Fibroblast of skin of left biceps (primary cell): ENCODE measurements at regions not wholly inside any gene's neighbourhood (a gene's known extent, or its start where the extent isn't known, plus 50 kb on each side); places are given as distances from the start of the nearest gene placed in this dataset.
"Not testable (repeated sequence)": the region's sequence is repeated elsewhere in the genome, so short reads cannot be mapped to it uniquely, and the experiment has no call there.

Experiments
- DNase-seq, 2 experiments: peaks; one replicate each; pipeline ENCODE4 v3.0.0-alpha.2; 2013; ENCODE audit warnings: low read depth in 2 of 2

DNA sequence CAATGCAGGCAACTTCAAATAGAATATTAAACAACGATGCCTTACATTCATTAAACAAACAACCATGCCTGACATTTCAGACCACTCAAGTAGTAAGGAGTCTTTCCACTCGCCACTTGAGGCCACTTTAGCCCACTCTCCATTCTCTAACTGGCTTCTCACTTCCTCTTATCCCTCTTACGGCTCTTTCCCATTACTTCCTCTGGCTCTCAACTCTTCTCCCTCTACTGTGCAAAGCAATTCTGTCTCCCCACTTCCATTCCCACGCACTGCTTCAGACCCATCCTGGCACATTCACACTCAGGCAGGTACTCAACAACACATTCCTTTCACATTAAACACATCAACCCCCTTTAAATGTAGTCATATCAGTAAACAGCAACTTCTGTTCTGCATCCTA lies 229.8 kb upstream of the IPO5 start:
- no peak for DNase-seq

DNA sequence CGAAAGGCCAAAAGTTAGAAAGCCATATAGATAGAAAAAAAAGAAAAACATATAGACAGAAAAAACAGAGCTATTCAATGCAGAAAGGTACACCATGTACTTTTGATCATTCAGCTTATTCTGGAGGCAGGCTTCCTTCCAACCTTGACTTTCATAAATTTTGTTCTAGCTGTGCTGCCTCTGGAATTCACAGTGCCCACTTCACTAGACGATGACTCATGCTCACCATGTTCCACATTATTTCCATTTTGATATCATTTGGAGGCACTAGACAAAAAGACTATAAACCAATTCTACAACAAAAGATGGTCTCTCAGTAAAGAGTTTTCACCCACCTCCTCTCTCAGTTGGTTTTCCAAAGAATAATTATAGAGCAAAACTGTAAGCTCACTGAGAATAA lies 229.0 kb upstream of the IPO5 start:
- DNase-seq: no peak

DNA sequence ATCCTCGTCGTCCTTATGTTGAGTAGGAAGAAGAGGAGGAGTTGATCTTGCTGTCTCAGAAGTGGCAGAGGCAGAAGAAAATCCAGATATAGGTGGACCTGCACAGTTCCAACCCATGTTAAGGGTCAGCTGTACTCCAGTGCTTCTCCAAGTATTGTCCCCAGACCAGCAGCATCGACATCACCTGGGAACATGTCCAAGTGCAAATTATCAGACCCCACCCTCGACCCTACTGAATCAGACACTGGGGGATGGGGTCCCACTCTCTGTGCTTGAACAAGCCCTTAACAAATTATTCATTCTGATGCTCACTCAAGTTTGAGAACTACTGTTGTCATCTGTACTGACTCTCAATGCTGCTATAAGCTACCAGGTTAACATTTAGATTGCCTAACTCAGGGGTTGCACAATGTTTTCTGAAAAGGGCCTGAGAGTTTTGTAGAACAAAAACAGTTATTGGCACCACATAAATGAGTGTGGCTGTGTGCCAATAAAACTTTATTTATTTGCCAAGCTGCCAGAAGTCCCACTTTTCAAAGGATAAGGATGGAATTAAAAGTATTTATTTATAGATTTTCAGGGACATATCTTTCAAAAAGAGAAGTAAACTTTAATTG lies 226.7 kb upstream of the IPO5 start:
- DNase-seq: no peak

DNA sequence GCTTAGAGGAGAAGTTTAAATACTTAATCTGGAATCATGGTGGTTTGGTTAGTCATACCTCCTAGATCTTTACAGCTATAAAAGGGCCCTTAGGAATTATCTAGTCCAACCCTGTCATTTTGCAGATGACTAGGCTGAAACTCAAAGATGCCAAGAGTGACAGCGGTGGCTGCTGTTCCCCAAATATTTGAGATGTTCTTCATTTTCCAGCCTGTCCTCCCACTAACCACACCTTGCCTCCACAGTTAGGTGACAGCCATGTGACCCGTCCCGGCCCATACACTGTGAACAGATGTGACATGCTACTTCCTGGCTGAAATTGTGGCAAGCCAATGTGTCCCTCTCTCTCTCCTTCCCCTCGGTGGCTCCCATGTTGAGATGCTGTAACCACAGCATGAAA lies 225.5 kb upstream of the IPO5 start:
- no peak for DNase-seq

DNA sequence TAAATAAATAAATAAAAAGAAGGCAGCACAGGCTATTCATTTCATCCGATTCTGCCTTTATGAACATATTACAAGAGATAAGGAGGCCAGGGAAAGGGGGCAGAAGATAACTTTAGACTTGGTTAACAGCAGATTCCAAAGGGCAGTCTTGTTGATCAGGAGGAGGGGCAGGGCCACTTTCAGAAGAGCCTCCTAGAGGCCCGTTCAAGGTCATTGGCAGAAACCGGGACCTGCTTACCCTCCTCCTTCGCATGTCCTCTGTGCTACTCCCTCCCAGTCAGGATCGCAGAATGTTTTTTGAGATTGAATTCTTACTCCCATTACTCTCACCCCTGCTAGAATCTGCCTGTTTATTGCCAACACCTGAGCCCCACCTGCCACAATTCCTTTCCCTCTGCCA lies 217.0 kb upstream of the IPO5 start:
- no peak for DNase-seq

DNA sequence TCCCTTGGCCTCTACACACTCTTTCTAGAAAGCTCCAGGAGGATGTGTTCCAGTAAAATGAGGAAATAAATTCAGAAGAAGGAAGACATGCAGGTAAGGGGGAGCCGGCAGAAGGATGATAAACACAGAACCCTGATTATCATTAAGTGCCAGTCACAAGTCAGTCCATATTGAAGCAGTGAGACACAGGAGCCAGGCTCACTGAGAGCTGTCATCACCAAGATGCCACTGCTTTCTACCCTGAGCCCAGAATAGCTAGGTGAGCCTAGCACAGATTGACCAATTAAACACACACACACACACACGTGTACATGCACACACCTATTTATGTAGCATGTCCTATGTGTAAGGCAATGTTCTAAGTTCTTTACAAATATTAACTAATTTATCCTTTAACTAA lies 211.4 kb upstream of the IPO5 start:
- no peak for DNase-seq

DNA sequence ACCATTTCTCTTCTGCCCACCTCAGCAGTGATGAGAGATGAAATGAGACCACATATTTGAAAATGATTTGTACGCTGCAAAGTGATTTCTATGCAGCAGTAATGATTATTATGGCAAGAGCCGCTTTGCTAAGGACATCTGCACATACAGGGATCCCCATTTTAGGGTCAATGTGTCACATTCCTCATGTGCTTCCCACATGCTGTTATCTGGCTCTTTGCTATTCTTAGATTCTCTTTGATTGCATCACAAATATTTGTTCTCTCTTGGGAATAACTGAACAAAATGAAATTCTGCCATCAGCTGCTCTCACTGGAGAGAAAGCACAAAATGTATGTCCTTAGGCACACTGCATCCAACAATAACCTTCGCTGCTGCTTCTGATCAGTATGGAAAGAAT lies 209.5 kb upstream of the IPO5 start:
- peak; percentile 43 to 56 for DNase-seq

DNA sequence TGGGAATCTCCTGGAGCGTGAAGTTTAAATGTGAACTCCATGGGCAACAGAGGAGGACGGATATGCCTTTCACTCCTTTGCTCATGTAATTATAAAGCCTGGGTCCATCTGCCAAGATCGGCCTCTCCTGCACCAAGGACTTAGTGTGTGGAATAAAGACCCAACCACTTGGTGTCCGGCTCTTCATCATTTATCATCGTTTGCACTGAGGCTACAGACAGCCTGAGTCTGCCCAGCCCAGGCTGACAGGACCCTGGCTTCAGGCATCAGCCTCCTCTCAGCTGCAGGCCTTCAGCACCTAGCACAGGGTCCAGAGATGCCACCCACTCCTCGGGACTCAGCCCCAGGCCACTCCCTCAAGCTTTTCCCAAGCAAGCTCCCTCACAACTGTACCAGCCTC lies 206.8 kb upstream of the IPO5 start:
- DNase-seq: no peak

DNA sequence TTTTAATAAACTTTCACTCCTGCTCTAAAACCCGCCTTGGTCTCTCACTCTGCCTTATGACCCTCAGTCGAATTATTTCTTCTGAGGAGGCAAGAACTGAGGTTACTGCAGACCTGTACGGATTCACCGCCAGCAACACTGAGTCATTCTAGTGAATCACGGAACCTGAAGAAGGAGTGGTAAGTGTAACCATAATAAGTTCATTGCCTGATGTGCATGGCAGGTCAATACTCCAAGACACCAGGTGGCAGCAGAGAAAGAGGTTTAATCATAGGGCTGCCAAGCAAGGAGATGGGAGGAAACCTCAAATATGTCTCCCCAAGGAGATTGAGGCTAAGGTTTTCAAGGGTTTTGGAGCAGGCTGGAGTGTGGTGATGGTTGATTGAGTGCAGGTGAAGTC lies 204.3 kb upstream of the IPO5 start:
- DNase-seq: no peak

DNA sequence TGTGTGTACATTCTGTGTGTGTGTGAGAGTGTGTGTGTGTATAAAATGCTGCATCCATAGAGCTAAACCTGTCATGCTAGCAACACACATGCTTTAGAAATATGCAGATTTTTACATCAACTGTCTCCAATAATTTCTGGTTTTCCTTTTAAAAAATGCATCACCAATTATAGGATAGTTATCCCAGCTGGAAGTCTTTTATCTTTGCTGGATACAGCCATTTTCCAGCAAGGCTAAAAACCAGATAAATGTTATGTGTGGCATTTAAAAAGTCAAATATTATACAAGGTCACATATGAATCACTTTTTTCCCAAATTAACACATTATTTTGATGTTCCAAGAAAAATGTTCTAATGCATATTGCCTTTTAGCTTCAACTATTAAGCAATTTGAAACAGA lies 202.0 kb upstream of the IPO5 start:
- DNase-seq: no peak

DNA sequence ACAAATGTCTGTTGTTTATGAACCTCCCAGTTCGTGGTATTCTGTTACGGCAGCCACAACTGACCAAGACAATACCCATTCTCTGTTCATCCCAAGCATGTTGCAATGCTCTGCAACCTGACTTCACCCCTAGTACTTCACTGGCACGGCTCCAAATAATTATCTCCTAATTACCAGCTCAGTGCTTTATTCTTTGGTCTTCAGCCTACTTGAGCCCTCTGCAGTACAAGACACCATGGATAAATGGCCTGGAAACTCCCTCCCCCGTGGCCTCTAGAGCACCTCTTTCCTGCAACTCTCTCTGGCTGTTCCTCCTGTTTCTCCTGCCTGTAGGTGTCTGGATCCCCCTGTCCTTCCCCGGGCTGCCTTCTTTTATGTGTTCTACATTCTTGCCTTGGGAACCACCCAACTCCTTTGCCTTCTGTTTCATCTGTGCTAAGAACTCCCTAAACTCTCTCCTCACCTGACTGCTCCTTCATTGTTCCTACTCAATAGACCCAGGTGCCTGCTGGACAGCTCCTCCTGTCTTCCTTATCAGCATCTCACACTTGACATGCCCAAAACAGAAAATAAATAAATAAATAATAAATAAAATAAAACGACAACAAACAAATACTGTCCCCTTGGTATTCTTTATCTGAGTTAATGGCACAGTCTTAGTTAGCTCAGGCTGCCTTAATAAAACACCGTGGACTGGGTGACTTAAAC lies 200.4 kb upstream of the IPO5 start:
- DNase-seq: no peak

DNA sequence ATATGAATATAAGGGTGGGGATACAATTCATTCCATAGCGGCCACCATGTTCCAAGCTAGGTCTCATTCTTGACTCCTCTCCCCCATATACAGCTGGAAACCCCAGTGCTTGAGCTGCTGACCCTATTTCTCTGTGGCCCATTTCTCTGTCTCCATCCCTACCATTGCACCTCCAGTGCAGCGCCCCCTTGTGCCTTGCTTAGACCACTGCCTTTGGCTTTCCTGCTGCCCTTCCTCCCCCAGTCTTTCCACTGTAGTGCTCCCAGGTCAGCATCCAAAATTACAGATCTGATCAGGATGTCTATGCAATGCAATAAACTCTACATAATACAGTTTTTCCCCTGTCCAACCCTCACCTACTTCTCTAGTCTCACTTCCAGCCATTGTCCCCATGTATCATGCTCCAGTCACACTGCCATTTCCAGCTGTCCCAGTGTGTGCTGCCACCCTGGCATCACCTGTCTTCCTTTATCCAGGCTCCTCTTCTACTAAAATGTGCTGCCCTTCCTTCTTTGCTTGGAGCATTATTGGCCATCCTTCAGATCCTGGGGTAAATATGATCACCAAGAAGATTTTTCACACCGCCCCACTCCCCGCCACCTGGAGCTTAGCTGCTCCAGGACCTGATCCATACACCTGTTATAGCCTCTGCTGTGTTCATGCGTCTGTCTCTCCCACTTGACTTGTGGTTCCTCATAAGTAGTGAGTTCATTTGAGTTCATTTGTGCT lies 199.4 kb upstream of the IPO5 start:
- no peak for DNase-seq

DNA sequence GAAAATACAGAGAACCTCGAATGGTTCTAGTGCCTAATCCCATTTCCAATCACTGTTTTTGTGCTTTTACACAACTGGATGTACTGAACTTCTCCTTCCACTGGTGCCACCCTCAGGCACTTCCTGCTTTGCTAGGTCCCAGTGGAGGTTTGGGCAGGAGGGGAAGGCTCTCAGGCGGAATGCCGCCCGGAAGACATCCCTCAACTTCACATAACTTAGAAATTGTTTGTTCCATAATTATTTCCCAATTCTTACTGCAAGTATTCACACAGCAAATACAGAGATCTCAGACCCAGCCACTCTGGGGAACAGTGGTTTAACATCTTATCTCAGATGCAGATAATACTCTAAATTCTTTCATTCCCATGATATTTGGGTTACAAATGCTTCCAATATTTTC lies 195.7 kb upstream of the IPO5 start:
- DNase-seq: peak; percentile 20 to 25

DNA sequence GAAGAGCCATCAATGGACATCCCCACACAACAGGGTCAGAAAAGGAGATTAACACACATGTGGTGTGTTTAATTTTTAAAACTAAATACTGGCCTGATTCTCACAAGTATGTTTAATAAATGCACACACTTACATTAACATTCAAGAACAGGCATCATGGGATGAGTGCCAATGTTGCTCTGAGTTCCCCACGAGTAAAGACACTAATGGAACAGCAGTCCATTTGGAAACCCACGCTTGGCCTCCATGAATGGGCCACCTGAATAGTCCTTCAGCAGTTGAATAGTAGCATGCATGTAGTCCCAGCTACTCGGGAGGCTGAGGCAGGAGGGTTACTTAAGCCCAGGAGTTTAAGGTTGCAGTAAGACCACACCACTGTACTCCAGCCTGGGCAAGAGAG lies 195.2 kb upstream of the IPO5 start:
- no peak for DNase-seq

DNA sequence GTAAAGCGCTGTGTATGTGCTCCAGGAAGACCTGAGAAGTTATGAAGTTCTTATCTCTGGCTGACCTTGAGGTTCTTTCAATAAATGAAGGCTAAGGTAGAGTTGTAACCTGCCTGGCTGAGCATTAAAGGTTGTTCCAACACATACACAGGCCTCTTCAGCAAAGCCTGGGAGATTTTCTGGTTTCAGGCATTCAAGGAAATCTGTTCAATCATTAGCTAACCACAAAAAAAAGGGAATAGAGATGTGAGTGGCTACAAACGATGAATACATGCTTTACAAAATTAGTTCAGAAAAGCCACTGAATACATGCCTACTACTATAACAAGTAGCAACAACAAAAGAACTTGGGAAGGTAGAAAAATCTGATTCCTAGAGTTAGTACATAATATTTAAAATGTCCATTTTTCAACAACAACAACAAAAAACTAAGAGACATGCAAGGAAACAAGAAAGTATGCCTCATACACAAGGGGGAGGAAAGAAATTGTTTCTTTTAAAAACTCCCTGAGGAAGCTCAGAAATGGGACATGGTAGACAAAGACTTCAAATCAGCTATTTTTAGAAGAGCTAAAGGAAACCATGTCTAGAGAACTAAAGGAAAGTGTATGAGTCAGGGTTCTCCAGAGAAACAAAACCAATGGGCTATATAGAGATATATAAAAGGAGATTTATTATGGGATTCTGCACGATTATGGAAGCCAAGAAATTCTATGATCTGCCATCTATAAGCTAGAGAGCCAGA lies 191.5 kb upstream of the IPO5 start:
- no peak for DNase-seq

DNA sequence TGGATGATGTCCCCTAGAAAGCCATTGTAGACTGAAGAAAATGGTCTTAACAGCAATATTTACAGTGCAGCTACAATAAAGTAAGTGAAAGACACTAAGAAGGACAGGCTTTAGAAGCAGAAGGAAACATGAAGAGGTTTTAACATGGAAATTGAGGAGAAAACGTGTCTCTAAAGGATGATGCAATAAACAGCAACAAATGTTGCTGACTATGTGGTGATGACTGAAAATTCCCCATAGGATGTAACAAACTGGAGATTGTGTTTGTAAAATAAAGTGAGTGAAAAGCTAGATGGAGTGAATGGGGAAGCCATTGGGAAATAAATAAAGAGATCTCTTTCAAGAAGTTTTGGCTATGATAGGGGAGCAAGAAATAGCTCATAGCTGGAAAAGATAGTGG lies 186.7 kb upstream of the IPO5 start:
- no peak for DNase-seq

DNA sequence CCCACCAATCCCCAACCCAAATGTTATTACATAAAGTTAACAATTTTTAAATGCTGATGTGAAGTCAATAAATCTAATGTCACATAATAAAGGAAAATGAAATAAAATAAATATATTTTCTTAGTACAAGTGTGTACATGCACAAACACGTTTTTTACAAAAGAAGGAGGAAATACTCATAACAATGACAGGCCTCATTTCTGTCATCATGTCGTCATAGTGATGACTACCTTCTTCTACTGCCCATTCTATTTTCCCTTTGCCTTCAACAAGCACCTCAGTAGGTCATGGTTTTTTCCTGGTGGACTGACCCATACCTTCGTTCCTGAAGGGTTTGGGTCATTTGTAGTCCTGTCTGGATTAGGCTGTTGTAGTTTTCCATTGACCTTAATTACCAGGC lies 185.3 kb upstream of the IPO5 start:
- no peak for DNase-seq

DNA sequence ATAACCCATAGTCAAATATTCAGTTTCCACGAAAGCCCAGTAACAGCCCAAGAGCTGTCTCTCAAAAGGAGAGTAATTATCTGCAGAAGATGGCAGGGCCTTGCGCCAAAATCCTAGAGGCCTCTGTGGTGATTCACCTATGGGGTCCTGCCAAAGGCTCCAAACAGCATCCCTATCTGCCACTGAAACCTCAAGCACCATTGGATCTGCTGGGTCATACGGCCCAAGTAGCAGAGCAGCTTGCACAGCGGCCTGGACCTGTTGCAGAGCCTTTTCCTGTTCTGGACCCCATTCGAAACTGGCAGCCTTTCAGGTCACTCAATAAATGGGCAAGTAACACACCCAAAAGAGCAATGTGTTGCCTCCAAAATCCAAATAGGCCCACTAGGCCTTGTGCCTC lies 183.2 kb upstream of the IPO5 start:
- not testable (repeated sequence) for DNase-seq

DNA sequence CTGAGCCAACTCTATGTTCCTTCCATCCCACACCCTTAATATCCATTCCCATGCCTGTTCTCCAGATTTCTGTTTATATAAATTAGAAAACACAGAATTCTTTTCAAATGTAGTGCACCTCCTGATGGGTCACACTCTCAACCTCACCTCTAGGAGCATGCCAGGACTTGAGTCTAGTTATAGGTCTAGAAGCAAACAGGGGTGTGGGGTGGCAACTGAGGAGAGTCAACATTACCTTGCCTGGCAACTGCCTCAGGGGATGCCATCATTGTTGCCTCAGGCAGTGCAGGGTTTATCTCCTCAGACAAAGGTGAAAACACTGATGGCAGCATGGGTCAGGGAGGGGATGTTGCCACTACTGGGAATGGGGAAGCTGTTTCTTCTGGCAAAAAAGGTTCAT lies 181.0 kb upstream of the IPO5 start:
- DNase-seq: not testable (repeated sequence)

DNA sequence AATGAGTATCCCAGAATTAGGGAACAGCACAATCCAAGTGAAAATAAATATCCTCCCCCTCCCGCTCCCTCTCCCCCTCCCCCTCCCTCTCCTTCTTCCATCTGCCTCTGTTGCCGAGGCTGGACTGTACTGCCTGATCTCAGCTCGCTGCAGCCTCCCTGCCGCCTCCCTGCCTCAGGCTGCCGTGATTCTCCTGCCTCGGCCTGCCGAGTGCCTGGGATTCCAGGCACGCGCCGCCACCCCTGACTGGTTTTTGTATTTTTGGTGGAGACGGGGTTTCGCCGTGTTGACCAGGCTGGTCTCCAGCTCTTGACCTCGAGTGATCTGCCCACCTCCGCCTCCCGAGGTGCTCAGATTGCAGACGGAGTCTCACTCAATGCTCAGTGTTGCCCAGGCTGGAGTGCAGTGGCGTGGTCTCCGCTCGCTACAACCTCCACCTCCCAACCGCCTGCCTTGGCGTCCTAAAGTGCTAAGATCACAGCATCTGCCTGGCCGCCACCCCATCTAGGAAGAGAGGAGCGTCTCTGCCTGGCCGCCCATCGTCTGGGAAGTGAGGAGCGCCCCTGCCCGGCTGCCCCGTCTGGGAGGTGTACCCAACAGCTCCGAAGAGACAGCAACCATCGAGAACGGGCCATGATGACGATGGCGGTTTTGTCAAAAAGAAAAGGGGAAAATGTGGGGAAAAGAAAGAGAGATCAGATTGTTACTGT lies 178.9 kb upstream of the IPO5 start:
- not testable (repeated sequence) for DNase-seq

DNA sequence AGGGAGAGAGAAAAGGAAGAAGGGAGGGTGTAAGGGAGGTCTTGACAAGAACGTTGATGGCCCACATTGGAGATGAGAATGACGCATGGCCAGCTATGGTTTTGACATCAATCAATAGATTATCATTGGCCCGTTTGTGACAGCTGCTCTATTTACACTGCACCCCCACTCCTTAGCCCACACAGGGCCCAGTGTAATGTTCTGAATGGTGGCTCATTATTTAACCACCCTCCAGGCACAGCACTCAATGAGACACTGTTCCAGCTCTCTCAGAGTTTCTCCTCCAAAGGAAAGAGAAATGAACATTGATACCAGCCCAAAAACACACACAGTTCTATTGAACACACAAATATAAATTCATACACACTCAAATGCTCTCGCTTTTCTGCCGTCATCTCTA lies 173.0 kb upstream of the IPO5 start:
- DNase-seq: no peak

DNA sequence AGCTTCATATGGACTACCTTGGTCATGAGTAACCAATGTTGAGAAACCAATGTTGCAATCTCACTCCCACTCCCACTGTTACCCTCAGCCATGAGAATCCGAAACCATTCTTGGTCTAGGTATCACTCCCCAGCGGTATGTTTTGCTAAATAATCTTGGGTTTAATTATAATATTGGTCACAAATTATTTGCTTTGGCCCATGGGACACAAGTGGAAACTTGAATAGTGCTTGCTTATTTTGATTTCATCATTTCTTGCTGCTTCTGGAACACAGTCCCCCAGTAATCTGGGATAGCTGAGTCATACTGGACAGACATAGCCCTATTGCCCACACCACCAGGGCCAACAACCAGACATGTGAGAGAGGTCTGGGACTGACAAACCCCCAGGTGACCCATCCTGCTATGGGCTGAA lies 171.6 kb upstream of the IPO5 start:
- no peak for DNase-seq
